ENCODE measurements at regions not wholly inside any gene's neighbourhood (a gene's known extent, or its start where the extent isn't known, plus 50 kb on each side); places are given as distances from the start of the nearest gene placed in this dataset.

GRCh38 chr5:57761513-57761912 is 278.9 kb upstream of the ACTBL2 start:
- Histone ChIP-seq H3F3A (replicated peaks; ENCODE audit: insufficient read depth) (no peaks in the 10 kb centered on the region), H3K27ac (ENCODE audit: low read depth in 2 of 2, low read length in 1 of 2) (no peak overlapping the region), H3K9me3 (no peaks in the 10 kb centered on the region), H3K4me1 (ENCODE audit: control insufficient read depth in 1 of 2, insufficient read depth in 2 of 2, low read depth in 1 of 2, low read length in 1 of 2) (no peaks in the 10 kb centered on the region), H3K4me2 (no peak overlapping the region), H2AFZ (ENCODE audit: low read depth) (no peak overlapping the region), H3K9me2 (no peaks in the 10 kb centered on the region), H3K4me3 (ENCODE audit: low read depth in 2 of 2, low read length in 1 of 2) (no peak overlapping the region), H3K79me2 (ENCODE audit: insufficient read depth) (no peaks in the 10 kb centered on the region), H3K9ac (no peak overlapping the region), H3K27me3 (ENCODE audit: insufficient read depth) (no peaks in the 10 kb centered on the region), H3K36me3 (replicated peaks in 1 of 2; ENCODE audit: control insufficient read depth in 1 of 2, insufficient read depth in 2 of 2, low read length in 1 of 2) (no peaks in the 10 kb centered on the region), H4K20me1 (ENCODE audit: insufficient read depth) (no peaks in the 10 kb centered on the region)
- TF ChIP-seq TEAD4 (IDR thresholded peaks at IDR 0.05; ENCODE audit: borderline replicate concordance, insufficient read depth) (no peak), TAF1 (IDR thresholded peaks at IDR 0.05; ENCODE audit: borderline replicate concordance, low read depth, low read length) (no peak), FOSL2 (IDR thresholded peaks at IDR 0.05; ENCODE audit: borderline replicate concordance, low read depth) (no peak), ZBTB33 (IDR thresholded peaks at IDR 0.05; ENCODE audit: borderline replicate concordance, low read depth) (no peak), NRF1 (IDR thresholded peaks at IDR 0.05; ENCODE audit: low read depth, low read length) (no peak), PBX3 (IDR thresholded peaks at IDR 0.05) (no peak), JUND (IDR thresholded peaks at IDR 0.05) (no peak), MAX (IDR thresholded peaks at IDR 0.05; ENCODE audit: low read depth) (no peak), MEF2A (IDR thresholded peaks at IDR 0.05; ENCODE audit: borderline replicate concordance, low read depth) (no peak), IRF3 (IDR thresholded peaks at IDR 0.05; ENCODE audit: low read depth, low read length) (no peak), REST (IDR thresholded peaks at IDR 0.05; ENCODE audit: low read depth, low read length) (no peak), EP300 (IDR thresholded peaks at IDR 0.05; ENCODE audit: borderline replicate concordance in 1 of 2, low read depth in 1 of 2, low read length in 1 of 2) (no peak), RAD21 (IDR thresholded peaks at IDR 0.05; ENCODE audit: low read length) (no peak), NFIC (IDR thresholded peaks at IDR 0.05; ENCODE audit: borderline replicate concordance) (no peak), ELF1 (IDR thresholded peaks at IDR 0.05) (no peak), POLR2AphosphoS5 (IDR thresholded peaks at IDR 0.05; ENCODE audit: low read depth, low read length) (no peak), MXI1 (IDR thresholded peaks at IDR 0.05; ENCODE audit: low read depth, low read length) (no peak)
- ChIA-PET POLR2A (no interaction called here), CTCF (interaction anchor here (1.5 to 2.1 kb wide), 2 partner anchors 16 to 18 kb away, joined by 5 to 8 read pairs; no protein-coding TSS in a partner anchor)
- DNase-seq: no peak
- WGBS (ENCODE audit: low lambda C conversion rate): 71% methylated on average over 6 of the region's 11 CpGs
